Fibroblast of villous mesenchyme (primary cell): ENCODE measurements at regions not wholly inside any gene's neighbourhood (a gene's known extent, or its start where the extent isn't known, plus 50 kb on each side); places are given as distances from the start of the nearest gene placed in this dataset.
"Not testable (repeated sequence)": the region's sequence is repeated elsewhere in the genome, so short reads cannot be mapped to it uniquely, and the experiment has no call there.

Experiments used
- DNase-seq: peaks from one replicate; pipeline ENCODE4 v3.0.0-alpha.2; 2010; ENCODE audit warnings: low read depth
- H3K4me3 ChIP-seq: 2 replicates; pipeline ENCODE4 v1.5.1; 2011; ENCODE audit warnings: low read depth, mild to moderate bottlenecking, low read length
- TF ChIP-seq, protein P1 (sequence below): IDR thresholded peaks from 2 replicates; pipeline ENCODE4 v1.5.1; 2012; ENCODE audit warnings: low read depth, mild to moderate bottlenecking, low read length; ENCODE audit not compliant: insufficient read depth

DNA sequence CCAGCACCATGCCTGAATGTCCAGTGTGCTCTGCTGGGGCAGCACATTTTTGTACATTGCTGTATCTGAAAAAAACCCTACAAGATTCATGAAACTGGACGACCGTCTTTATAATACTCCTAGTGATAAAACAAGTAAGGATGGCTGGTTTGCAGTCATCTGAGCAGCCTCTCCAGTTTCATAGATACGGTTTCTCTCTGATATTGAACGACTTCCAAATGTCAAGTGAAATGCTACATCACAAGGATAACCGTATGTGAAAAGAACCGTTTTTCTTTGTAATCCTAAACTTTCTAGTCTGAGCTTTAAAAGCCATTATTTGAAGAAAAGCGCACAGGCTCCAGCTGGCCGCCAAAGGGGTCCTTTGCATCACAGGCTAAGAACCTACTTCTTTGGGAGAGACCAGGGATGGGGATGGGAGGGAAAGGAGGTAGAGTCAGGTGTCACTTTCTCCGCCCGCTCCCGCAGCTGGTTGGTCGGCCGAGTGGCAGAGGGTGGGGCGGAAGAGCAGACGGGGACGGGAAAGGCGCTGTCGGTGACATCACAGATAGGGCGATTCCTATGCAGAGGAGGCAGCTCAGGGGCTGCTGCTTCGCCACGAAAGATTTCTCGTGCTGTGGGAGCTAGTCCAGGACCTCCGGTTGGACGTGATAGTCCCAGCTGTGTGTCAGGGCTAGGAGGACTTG lies 180.4 kb upstream of the NOTCH2NLA start:
- DNase-seq, H3K4me3 ChIP-seq: not testable (repeated sequence)

DNA sequence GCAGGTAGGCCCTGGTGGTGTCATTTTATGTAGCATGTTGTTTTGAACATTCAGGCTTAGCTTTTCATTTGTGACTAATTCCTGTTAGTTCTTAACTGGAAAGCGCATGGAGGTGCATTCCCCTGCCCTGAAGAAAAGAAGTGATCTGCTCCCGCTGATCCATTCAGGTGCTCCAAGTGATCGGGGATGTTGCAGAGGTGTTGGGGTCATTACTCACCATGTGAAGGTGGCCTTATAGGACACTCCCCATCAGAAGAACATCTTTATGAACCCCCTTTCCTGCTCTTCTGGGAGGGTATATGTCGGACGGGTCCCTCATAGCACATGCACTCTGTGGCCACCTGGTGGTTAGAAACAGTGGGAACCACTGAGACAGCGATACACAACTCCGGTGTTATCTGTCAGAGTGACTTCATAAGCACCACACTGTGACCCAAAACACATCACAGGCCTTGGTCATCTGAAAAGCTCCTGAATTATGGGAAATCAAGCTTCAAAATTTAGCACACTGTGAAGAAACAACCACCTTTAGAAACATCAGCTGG lies 172.5 kb upstream of the NOTCH2NLA start:
- H3K4me3 ChIP-seq, result not testable (repeated sequence)
- DNase-seq, result peak; percentile 7
- TF ChIP-seq, protein P1, sequence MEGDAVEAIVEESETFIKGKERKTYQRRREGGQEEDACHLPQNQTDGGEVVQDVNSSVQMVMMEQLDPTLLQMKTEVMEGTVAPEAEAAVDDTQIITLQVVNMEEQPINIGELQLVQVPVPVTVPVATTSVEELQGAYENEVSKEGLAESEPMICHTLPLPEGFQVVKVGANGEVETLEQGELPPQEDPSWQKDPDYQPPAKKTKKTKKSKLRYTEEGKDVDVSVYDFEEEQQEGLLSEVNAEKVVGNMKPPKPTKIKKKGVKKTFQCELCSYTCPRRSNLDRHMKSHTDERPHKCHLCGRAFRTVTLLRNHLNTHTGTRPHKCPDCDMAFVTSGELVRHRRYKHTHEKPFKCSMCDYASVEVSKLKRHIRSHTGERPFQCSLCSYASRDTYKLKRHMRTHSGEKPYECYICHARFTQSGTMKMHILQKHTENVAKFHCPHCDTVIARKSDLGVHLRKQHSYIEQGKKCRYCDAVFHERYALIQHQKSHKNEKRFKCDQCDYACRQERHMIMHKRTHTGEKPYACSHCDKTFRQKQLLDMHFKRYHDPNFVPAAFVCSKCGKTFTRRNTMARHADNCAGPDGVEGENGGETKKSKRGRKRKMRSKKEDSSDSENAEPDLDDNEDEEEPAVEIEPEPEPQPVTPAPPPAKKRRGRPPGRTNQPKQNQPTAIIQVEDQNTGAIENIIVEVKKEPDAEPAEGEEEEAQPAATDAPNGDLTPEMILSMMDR, result peak; percentile 48

DNA sequence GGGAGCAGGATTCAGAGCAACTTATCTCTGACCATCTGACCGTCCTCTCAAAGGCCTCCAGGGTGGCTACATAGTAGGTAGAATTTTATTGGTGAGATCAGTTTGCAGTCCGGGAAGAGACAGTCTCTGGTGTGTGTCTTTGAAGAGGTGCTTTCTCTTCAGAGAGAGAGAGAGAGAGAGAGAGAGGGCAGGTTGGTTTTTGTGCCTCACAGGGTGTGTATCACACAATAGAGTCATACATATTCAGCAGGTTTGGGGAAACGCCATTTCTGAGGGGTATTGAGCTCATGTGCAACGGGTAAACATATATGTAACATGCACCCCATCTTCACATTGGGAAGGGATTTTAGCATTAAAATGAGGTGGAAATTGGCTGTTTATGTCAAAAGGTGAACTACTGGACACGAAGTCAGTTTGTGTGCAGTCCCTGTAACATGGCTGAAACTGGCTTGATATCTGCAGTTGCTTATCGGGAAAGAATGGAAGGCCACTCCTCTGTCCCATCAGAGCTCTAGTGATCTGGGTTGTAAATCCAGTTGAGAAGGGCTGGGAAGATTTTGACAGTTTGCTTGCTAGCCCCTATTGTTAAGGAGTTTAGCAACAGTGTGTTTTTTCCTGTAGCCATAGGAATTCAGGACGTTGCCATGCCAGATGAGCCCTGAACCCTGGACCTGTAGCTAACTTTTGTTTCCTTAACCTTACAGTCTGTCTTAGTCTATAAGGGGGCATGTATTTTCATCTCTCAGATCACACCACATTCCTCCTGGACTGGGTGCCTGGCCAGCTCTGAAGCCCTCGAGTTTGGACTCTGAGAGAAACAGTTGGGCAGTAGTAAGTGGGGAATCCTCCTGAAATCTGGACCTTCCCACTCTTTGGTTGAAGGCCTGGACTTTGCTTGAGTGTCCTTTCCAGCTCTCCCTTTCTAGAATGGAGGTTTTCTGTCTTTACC lies 171.6 kb upstream of the NOTCH2NLA start:
- not testable (repeated sequence) for DNase-seq, H3K4me3 ChIP-seq

DNA sequence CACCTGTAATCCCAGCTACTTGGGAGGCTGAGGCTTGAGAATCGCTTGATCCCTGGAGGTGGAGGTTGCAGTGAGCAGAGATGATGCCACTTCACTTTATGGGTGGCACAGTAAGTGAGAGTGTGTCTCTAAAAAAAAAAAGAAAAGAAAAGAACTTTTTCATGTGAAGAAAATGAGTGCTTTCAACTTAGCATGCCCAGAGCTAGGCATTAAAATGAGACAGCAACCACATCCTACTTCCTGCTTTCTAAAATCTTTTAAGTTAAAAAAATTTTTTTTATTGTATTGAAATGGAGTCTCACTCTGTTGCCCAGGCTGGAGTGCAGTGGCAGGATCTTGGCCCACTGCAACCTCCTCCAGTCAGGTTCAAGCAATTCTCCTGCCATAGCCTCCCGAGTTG lies 170.4 kb upstream of the NOTCH2NLA start:
- DNase-seq, H3K4me3 ChIP-seq: not testable (repeated sequence)

DNA sequence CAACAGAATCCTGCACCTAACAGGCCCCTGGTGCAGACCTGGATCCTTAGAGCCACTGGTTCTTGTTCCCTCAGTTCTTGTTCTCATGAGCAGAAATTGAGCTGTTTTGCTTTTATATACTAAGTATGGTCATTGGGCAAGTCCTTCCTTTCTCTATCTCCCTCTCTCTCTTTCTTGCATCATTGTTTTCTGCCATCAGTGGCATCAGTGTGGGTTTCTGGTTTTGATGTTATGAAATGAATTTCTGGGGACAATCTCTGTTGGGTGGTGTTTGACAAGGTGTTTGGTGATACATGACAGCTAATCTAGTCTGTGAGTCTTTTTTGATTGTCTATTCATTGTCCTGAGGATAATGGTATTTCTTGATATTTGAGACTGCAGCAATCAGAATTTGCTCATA lies 168.0 kb upstream of the NOTCH2NLA start:
- DNase-seq, H3K4me3 ChIP-seq: not testable (repeated sequence)

DNA sequence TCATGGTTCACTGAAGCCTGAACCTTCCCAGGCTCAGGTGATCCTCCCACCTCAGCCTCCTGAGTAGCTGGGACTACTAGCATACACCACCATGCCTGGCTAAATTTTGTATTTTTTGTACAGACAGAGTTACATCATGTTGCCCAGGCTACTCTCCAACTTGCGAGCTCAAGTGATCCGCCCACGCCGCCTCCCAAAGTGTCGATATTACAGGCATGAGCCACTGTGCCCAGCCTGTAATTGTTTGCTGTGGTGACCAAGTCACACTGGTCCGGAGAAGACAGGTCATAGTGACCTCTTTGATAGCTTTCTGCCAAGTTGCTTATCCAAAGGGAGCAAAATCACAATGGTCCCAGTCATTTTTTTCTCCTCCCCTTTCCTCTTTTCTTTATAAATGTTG lies 167.4 kb upstream of the NOTCH2NLA start:
- not testable (repeated sequence) for H3K4me3 ChIP-seq, DNase-seq

DNA sequence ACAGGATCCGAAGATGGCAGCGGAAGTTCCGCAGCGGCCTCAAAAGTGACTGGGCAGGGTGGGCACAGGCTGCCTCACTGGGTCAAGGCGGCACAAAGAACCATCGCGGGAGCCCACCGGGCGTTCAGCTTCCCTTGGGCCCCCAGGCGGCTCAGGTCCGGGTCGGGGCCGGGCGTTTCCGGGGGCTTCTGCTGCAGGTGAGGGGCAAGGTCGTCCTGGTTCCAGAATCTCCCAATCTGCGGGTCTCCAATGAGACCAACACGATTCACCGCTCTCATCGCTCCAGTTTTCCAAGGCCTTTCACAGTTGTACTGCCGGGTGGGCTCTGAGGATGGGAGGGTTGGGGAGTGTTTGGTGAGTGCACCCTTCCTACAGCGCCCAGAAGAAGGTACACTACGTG lies 165.0 kb upstream of the NOTCH2NLA start:
- not testable (repeated sequence) for DNase-seq, H3K4me3 ChIP-seq

DNA sequence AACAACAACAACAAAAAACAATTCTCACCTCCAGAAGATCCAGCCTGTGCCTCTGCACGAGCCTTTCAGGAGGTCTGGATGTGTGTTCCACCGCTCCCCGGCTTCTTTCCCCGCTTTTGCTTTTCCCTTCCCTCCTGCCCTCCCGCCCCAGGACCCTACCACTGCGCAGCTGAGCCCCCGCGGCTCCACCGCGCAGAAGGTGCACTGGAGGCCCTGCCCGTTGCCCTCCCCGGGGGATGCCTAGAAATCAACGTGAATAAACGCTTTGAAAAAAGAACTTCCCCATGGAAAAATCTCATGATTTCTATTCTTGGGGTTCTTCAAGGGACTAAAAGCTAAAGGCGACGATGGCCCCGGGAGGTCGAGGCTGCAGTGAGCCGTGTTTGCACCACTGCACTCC lies 164.3 kb upstream of the NOTCH2NLA start:
- H3K4me3 ChIP-seq, DNase-seq: not testable (repeated sequence)

DNA sequence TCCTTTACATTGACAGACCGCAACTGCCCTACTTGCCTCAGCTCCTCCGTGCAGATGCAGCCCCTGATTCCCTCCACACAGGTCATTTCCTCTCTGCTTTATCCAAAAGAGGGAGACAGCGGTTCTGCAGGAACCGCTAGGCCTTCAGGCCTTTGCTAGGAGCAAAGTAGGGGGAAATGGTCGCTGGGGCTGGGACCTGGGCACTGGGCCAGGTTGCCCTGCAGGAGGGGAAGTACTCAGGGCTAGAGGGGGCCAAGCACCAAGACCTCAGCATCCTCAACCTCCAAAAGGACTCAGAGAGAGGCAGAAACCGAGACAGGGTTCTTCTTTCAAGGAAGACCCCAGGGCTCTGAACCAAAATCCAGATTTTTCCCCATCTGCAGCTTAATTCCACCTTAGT lies 160.4 kb upstream of the NOTCH2NLA start:
- DNase-seq, result not testable (repeated sequence)

DNA sequence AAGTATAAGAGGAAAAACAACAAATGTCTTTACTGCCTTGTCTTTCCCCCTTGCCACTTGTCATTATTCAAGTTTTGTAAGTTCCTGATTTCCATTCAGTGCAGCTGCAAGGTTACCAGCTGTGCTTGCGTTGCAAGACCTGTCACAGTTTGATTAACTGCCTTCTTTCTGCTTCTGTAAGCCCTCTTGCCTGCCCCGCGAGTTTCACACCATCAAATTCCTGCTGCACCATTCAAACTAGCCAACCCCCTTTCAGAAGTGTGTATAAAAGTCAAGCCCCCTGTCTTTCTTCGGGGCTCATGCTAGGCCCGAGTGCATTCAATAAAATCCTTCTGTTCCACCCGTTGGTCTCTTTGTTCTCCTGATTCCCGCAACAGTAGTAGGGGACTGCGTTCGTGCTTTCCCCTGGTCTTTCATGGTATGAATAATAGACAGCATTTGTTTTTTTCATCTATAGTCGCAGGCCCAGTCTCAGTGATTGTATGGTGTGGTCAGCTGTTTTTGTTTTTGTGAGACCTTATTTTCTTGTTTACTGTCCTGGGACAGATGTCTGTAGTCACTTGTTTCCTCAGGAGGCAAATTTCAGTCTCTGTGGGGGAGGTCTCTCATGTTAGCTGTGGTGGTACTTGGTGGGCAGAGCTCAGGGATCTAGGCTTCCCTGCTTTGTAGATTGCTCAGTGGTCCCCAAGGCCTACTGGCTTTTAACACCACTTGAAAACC lies 159.1 kb upstream of the NOTCH2NLA start:
- peak; percentile 7 for DNase-seq
- not testable (repeated sequence) for H3K4me3 ChIP-seq

More for the DNA sequence above, 160.4 kb upstream of the NOTCH2NLA start:
- H3K4me3 ChIP-seq, result not testable (repeated sequence)

DNA sequence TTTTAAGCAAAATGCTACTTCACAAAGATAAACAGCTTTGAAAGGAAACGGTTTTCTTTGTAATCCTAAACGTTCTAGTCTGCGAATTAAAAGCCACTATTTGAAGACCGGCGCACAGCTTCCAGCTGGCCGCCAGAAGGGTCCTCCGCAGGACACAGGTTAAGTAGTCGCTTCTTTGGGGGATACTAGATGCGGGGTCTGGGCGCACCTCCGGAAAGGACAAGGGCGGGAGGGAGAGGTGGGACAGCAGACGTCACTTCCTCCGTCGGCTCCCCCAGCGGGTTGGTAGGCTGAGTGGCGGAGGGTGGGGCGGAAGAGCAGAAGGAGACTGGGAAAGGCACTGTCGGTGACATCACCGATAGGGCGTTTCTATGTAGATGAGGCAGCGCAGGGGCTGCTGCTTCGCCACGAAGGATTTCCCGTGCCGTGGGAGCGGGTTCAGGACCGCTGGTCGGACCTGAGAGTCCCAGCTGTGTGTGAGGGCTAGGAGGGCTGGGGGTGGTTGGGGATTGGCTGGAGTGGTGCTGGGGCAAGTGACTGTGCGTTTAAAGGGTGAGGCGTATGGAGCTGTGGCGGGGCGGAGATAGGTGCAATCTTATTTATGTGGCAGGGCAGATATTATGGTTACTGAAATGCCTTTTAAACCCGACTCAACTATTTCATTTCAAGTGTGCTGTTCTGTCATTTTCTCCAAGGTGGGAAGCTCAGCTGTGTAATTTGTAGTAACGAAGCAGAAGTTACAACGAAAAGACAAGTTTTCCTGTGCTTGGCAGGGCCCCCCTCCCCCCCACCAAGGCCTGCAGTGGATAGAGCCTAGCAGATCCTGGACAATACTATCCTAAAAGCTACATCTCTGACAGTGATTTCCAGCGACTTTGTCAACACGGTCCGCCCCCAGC lies 158.3 kb upstream of the NOTCH2NLA start:
- peak overlapping the region; percentile 60 for H3K4me3 ChIP-seq
- peak; percentile 90 for DNase-seq

DNA sequence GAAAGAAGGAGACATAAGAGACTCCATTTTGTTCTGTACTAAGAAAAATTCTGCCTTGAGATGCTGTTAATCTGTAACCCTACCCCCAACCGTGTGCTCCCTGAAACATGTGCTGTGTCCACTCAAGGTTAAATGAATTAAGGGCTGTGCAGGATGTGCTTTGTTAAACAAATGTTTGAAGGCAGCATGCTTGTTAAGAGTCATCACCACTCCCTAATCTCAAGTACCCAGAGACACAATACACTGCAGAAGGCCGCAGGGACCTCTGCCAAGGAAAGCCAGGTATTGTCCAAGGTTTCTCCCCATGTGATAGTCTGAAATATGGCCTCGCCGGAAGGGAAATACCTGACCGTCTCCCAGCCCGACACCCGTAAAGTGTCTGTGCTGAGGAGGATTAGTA lies 152.4 kb upstream of the NOTCH2NLA start:
- not testable (repeated sequence) for H3K4me3 ChIP-seq, DNase-seq

DNA sequence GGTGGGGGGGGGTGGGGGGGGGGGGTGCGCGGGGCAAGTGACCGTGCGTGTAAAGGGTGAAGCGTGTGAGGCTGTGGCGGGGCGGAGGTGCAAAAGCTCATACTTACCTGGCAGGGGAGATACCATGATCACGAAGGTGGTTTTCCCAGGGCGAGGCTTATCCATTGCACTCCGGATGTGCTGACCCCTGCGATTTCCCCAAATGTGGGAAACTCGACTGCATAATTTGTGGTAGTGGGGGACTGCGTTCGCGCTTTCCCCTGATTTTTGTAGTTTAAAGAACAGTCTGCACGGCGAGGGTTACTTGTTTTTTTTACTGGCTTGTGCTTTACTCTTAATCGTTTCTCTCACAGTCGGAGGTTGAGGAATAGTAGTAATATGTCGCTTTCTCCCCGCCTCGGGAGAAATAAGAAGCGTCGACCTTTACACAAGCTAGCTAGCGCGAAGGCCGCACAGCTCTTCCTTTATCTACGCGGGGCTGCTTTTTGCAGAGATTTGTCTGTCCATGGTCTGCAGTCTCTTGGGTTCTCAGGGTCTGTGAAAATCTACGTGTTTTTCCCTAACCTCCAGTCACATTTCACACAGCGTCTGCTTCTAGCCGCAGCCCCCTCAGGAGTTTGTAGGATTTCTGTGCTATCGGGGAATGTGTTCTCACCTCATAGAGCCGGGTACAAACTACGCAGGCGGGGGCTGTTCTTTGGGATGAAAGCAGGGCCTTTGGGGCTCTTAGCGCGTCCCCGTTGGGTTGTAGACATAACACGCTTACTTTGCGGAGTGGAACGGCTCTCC lies 148.1 kb upstream of the NOTCH2NLA start:
- peak; percentile 98 for DNase-seq

DNA sequence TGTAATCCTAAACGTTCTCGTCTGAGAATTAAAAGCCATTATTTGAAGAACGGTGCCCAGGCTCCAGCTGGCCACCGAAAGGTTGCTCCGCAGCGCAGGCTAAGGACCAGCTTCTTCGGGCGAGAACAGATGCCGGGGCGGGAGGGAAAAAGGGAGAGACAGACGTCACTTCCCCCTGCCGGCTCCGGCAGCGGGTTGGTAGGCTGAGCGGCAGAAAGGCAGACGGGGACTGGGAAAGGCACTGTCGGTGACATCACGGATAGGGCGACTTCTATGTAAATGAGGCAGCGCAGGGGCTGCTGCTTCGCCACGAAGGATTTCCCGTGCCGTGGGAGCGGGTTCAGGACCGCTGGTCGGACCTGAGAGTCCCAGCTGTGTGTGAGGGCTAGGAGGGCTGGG lies 147.5 kb upstream of the NOTCH2NLA start:
- peak overlapping the region; percentile 44 for H3K4me3 ChIP-seq
- DNase-seq, result peak; percentile 84

More for the DNA sequence above, 148.1 kb upstream of the NOTCH2NLA start:
- peak overlapping the region; percentile 43 for H3K4me3 ChIP-seq

DNA sequence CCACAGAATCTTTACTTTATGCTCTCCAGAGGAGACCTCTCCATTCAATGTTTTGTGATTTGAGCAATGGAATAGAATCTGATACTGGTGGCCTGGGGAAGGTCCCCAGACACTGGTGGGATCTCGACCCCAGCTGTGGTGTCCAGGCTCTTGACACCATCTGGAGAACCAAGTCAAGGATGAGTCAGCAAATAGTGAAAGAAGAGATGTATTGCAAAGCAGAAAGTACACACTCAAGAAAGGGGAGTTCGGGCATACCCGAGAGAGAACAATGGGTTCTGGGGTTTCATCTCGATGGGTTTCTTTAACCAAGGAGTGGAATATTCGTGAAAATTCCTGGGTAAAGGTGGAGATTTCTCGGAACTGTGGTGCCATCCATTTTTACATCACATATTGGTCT lies 146.3 kb upstream of the NOTCH2NLA start:
- not testable (repeated sequence) for H3K4me3 ChIP-seq, DNase-seq

DNA sequence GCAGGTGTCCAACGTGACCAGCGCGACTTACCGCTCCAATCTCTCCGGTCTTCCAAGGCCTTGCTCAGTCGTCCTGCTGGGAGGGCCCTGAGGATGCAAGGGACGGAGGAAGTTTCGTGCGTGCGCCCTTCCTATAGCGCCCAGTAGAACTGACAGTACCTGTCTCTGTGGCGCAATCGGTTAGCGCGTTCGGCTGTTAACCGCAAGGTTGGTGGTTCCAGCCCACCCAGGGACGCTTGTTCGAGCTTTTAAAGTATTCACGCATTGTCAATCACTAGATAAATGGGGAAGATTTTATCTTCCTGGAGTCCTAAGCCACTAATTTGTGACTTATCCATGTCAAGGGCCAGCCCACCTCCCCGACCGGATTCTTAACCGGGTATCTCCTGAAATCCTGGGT lies 141.1 kb upstream of the NOTCH2NLA start:
- H3K4me3 ChIP-seq, result peak overlapping the region; percentile 50
- peak; percentile 58 for DNase-seq
